GM12872 (cell line): ENCODE measurements at regions not wholly inside any gene's neighbourhood (a gene's known extent, or its start where the extent isn't known, plus 50 kb on each side); places are given as distances from the start of the nearest gene placed in this dataset.

ENCODE experiments used
- TF ChIP-seq, protein P1 (sequence below): IDR thresholded peaks from 3 replicates; pipeline ENCODE4 v1.5.1; 2011; ENCODE audit warnings: low read depth, mild to moderate bottlenecking, low read length, moderate library complexity; ENCODE audit not compliant: insufficient read depth

DNA sequence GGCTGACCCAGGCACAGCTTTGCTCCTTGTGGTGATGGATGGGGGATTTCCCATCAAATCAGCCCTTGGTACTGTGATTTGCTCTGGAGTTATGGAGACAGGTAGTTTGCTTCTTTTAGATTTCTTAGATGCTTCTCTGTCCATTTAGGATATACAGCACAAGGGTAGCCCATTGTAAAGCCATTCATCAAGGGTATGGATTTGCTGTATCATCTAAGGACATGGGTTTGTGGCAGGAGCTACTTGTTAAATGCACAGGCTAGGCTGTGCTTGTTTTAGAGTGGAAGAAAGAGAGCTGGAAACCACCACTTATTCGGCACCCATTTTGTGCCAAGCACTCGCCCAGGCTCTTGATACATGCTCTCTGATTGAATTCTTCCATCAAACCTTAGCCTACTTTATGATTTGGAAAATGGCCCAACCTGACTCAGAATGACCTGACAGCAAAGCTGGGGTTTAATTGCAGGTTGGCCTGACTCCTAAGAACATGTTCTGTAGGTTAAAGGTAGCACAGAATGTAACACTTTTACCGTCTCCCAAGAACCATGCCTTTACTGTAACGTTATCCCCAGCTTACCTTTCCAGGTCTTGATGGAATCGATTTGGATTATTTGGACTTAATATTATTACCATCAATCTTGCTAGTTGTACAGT, 168.0 kb downstream of the SNX10 start:
- TF ChIP-seq, protein P1, sequence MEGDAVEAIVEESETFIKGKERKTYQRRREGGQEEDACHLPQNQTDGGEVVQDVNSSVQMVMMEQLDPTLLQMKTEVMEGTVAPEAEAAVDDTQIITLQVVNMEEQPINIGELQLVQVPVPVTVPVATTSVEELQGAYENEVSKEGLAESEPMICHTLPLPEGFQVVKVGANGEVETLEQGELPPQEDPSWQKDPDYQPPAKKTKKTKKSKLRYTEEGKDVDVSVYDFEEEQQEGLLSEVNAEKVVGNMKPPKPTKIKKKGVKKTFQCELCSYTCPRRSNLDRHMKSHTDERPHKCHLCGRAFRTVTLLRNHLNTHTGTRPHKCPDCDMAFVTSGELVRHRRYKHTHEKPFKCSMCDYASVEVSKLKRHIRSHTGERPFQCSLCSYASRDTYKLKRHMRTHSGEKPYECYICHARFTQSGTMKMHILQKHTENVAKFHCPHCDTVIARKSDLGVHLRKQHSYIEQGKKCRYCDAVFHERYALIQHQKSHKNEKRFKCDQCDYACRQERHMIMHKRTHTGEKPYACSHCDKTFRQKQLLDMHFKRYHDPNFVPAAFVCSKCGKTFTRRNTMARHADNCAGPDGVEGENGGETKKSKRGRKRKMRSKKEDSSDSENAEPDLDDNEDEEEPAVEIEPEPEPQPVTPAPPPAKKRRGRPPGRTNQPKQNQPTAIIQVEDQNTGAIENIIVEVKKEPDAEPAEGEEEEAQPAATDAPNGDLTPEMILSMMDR = no peak

DNA sequence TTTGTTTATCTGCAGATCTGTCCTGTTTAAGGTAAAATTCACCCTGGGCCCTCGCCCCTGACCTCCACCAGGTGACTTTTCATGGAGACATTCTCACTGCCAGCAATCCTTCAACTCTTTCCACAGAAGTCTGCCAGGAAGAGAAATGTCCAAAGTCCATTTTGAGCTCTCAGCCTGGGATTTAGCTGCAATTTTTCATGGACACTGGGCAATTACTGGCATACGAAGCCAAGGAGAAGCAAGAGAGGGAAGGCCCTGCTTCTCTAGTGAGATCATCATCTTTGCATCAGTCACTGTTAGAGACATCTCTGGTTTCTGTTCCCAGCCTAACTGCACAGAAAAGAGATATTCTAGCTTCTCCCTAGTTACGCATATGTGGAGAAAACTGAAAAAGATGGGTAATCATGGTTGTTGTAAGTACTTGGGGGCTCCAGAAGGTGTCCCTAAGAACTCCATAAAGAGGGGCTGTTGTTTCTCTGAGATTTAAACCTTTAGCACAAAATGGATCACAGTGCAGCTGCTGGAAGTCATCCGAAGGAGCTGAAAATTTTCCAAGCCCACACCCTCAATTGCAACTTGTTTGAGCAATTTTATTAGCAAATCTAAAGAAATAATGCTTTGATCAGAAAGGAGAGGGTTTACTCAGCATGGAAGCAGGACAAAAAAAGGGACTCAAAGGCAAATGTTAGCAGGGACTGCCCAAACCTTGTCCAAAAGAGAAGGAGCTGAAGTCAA, 168.9 kb downstream of the SNX10 start:
- TF ChIP-seq, protein P1 = no peak

DNA sequence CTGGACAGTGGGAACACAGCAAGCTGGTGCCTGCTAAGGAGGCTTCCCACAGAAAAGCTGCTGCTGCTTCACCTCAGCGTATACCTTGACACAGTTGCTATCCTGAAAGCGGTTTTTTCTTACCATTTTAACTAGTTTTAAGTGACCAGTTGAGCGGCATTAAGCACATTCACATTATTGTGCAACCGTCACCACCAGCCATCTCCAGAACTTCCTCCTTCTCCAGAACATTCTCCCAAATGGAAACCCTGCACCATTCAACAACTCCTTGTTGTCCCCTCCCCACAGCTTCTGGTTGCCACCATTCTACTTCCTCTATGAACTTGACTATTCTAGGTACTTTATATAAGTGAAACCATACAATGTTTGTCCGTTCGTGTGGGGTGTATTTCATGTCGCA, 169.9 kb downstream of the SNX10 start:
- TF ChIP-seq, protein P1 = no peak

DNA sequence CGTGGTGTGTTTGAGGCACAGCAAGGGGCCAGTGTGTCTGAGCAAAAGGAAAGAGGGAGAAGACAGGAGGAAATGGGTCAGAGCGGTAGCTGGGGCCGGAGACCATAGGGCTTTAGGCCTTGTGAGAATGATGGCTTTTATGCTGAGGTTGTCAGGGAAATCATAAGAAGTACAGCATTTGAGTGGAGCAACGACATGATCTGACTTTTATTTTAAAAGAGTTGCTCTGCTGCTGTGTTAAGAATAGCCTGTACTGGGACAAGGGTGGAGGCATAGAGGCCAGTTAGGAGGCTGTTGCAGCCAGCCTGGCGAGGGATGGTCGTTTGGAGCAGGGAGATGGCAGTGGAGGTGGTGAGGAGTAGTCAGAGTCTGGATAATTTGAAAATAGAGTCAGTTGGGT, 174.3 kb downstream of the SNX10 start:
- TF ChIP-seq, protein P1 = no peak

DNA sequence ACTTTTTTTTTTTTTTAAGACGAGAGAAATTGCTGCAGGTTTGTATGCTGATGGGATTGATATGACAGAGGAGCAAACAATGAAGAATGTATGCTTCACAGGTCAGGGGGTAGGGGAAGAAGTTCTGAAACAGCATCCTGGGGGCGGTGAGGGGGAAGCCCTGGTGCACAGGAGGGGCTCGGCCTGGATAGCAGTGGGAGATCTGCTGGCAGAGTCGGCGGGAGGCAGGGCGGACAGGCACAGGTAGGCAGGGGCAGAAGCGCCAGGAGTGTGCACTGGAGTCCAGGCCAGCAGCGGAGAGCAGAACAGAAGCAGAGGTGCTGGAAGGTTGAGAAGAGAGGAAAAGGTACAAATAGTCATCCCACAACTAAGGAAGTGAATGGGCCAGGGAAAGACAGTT, 175.4 kb downstream of the SNX10 start:
- TF ChIP-seq, protein P1 = no peak

DNA sequence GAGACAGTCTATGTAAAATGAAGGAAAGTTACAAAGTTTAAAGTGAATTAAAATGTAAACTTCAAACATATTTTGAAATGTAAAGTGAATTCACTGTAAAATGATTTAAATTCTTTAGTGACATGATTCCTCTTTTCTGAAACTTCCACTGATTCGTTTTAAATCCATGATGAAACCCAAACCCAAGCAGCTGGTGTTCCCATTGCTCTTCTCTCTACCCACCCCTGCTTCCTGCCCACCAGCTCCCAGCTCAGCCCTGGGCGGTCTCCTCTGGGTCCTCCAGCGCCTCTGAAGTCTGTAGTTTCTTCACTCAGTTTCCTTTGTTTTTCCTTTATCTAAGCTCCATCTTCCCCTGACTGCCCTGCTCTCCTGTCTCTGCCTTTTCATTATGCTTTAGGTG, 175.9 kb downstream of the SNX10 start:
- TF ChIP-seq, protein P1 = no peak

DNA sequence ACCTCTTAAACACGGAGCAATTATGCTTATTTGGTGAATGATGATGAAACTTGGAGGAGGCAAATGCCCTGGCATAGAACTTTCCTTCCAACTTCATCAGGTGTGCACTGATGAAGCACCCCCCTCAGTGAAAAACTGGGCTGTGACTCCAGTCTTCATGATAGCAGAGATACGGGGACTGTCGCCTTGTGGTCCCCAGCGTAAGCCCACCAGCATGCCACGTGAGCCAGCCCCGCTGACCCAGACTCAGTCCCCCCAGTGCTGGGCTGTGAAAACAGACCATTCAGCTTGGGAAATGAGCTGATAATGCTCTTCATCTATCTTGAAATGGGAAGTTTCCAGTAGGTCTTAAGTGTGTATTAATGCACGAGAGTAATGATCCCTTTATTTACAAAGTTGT, 177.0 kb downstream of the SNX10 start:
- TF ChIP-seq, protein P1 = no peak
